CD4-positive, alpha-beta T cell treated with Interleukin-2 at 100 ng/mL for 4 hours (primary cell): ENCODE measurements at regions not wholly inside any gene's neighbourhood (a gene's known extent, or its start where the extent isn't known, plus 50 kb on each side); places are given as distances from the start of the nearest gene placed in this dataset.
"Not testable (repeated sequence)": the region's sequence is repeated elsewhere in the genome, so short reads cannot be mapped to it uniquely, and the experiment has no call there.

Experiments used
- DNase-seq: peaks from one replicate; pipeline ENCODE4 v3.0.0-alpha.2; 2020; ENCODE audit warnings: low spot score

DNA sequence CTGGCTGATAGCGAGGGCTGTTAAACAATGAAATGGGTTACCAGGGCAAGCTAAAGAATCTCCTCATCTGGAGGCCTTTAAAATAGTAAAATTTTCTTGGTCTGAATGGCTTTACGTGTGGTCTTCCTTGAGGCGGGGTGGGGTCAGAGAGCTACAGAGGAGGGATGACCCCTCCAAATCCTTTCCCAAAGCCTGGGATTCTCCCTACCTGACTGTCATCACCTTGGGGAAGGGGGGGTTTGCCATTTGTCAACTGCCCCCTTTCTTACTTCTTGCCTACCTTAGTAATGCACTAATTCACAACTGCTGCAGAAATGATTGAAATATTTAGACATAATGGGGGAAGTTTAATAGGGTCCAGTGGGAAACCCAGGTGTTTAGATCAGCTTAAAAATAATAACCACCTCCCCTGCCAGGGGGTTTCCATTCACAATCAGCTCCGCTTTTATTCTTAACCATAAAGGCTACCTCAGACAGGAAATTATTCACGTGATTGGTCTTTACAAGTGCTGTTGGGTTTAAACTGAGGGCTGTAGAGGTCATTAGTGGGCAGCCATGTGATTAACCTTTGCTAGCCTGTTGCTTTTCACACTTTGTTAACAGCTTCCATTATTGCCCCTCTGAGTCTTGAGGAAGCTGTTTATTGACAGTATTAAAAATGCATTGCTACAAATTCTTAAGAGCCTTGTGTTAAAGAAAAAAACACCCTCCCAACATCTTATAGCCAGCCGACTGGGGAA, 276.5 kb upstream of the ATP11B start:
- no peak for DNase-seq

DNA sequence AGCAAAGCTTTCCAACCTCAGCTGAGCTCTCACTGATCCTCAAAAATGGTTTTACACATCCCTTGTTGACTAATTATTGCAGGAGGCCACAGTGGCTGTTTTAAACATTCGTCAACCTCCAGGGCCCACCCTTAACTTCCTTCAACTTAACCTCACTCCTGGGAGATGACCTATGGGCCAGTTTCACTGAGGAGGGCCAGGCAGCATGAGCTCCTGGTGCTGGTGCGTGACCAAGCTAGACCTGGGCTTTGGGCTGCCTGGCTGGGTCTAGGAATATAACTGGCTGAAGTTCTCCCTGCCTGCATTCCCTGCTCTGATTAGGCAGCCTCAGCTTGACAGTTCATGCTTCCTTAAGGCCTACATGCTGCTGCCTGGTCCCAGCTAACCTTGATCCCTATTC, 273.7 kb upstream of the ATP11B start:
- DNase-seq, result no peak

DNA sequence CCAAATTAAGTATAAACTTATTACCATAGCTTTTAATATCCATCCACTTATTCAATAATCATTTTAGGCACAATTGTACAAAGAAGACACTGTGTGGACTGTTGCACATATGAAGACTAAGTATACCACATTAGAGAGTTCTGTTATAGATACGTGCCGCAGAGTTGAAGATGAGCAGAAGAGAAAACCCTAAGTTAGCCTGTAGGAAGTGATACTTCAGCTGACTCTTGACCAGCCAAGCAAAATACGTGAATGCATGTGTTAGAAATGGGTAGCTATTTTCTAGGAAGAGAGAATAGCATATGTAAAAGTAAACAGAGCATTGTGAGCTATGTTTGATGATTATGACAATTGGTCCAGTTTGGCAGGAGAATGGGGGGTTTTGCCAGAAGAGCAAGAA, 272.0 kb upstream of the ATP11B start:
- no peak for DNase-seq

DNA sequence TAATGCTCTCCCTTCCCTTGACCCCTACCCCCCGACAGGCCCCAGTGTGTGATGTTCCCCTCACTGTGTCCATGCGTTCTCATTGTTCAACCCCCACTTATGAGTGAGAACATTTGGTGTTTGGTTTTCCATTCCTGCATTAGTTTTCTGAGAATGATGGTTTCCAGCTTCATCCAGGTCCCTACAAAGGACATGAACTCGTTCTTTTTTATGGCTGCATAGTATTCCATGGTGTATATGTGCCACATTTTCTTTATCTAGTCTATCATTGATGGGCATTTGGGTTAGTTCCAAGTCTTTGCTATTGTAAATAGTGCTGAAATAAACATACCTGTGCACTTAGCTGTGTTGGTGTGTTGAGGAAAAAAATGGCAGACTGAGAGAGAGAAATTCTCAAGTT, 269.9 kb upstream of the ATP11B start:
- DNase-seq, result not testable (repeated sequence)

DNA sequence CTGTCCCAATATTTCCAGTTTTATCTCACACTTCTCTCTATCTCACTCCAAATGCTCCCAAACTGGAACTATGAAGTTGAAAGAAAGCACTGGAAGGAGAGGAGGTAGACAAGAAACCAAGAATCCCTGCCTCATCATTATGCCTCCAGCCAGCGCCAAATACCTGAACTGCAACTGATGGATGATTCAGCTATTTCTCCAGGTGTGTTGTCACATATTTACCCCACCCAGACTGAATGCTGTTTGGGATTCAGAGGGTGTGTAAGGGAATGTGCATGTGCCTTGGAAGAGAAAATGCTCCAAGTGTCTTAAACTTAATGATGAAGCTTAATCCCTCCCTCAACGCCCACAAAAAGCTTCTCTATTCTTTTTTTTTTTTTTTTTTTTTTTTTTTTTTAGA, 269.5 kb upstream of the ATP11B start:
- no peak for DNase-seq

DNA sequence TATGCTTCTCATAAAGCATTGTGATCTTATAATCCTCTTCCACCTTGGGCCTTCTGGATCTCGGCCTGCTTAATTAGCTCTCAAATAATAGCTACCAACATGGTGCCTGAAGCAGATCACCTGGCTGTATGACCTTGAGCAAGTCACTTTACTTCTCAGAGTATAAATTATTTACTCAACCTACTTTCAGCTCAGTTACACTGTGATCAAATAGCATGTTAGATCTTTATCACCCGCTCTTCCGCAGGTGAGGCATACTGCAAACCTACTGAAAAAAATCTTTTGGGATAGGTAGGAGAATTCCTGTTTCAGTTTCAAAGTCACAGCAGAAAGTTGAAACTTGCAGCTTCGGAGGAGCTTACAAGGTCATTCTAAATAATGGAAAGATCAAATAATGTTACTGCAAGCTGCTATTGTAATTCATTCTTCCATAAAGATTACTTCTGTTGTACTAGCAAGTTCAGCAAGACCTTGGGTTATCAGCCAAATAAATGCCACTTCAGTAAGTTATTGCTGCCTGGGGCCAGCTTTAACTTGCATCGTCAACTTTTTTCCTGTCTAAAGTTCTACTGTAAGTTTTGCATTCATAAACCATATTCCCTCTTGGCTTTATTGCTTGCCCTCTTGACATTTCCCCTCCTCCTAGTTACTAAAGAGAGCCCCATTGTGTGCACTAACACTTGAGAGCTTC, 268.4 kb upstream of the ATP11B start:
- no peak for DNase-seq

DNA sequence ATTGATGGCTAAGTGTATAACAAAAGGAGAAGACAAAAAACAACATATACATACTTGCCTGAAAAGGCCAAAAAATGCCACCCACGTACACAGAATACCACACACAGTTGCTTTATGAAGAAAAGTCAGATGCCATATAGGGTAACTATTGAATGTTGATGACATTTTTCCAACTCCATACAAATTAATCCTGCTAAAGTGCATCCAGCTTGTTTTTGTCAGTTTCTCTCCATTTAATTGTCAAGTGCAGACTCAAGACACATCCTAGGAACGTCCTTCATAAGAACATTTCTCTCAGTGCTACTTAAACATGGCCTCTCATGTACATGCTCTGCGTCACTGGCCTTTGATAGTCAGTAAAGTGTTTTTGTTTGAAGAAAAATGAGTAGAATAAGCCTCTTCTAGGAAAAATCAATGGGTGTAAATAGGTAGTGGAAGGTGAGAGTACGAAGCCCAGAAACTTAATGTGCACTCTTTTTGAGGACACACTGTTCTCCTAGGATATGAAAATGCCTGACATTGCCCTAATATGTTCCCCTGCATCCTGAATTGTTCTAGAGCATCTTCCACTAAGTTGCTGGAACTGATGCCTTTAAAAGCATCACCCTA, 267.4 kb upstream of the ATP11B start:
- DNase-seq, result no peak

DNA sequence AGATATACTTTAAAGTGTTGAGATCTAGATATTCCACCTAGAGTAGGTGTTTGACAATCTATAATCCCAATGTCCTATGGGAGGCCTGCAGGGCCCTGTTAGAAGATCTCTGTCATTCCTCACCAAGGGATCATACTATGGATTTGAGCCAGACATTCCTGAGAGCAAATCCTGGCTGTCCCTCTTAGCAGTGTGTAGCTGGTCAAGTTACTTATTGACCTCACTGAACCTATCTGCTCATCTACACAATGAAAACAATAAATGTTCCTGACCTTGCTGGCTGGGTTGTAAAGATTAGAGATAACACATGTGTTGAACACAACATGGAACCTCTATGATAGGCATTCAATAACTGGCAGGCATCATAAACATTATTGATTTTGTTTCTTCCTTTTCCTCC, 265.6 kb upstream of the ATP11B start:
- no peak for DNase-seq

DNA sequence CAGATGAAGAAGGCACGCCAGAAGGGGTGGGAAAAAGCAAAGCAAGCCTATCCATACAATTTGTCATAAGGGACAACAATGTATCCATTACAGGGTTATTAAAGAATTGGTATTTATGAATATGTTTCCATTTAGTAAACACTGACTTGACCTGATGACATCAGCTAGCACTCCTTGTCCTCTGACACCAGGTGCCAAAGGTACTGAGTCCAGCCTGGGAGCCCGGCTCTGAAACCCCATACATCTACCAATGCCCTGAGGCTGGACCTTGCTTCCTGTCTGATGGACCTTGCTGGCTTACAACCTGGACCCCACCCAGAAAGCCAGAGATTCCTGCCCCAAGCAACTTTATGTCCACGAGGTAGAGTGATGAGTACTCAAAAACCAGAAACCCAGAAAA, 263.0 kb upstream of the ATP11B start:
- no peak for DNase-seq

DNA sequence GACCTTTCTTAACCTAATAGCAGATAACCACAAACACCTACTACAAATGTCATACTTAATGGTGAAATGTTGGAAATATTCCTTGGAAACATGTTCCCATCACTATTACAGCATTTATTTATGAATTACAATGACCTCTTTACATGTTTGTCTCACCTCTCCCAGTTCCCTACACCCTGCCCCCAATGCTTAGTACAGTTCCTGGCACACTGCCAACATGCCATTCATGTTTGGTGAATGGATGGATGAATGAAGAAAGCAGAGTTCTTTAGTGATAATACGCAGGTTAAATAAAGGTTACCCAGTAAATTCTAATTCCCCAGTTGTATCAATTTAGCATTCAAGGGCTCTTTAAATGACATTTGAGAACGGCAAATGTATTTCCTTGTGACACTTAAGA, 259.9 kb upstream of the ATP11B start:
- DNase-seq, result no peak

DNA sequence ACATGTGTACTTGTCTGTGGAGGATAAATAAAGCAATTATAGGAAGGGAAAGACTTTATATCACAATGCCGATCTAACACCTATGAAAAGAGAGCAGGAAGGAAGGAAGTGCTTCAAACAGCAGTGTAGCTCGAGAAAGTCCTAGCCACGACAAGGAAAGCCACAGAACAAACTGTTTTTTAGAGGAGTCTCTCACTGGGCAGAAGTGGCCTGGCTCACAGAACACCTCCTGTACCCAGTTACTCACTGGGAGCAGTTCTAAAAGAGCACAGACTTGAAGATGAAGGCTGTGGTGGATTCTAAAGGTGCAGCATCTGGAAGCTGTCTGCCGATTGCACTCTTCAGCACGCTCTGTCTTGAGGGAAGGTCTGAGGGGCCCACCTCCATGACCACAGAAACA, 248.8 kb upstream of the ATP11B start:
- no peak for DNase-seq

DNA sequence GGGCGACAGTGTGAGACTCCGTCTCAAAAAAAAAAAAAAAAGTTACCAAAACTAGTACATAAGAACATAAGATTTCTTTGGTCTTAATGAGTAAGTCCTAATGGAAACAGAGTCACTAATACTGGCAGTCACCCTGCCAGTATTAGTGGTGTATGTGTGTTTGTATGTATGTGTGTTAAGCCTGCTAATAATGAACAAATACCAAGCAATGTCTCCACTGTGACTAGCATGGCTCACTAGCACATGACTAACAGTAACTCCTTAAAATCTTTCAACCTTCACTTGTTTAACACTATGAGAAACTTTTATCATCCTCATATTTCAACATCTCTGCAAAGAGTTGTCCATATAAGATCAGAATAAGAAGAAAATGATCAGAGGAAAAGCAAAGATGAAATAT, 231.0 kb upstream of the ATP11B start:
- no peak for DNase-seq

DNA sequence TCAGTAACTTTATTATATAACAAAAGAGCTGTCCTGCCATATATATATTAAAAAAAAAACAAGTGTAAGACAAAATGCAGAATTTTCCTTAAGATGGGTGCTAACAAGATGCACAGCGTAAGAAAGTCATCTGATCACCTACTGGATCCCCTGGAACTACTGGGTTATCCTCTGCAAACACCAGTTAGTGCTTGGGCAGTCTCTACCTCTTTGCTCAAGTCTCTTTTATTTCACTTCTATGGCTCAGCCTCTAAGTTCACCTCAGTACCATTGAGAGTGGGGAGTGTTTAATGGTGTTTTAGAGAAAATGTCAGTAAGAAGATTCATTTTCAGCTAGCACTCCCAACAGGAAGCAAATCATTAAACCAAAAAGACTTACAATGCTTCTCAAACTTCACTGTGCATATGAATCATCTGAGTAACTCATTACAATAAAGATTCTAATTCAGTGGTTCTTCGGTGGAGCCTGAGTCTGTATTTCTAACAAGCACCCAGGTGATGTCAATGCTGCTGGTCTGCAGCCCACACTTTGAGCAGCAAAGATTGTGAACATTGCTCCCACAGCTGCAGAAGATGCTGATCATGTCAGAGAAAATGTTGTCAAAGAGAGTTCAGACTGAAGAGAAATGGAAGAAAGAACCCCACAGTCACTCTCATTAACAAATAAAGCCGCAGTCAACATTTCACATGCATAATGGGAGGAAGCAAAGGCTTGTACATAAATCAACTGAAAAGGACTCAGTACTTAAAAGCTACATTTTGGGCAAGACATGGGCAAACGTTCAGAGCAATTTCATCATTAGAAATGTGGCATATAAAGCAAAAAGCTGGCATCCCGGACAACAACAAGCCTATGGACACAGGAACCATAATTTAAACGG, 227.1 kb upstream of the ATP11B start:
- no peak for DNase-seq

DNA sequence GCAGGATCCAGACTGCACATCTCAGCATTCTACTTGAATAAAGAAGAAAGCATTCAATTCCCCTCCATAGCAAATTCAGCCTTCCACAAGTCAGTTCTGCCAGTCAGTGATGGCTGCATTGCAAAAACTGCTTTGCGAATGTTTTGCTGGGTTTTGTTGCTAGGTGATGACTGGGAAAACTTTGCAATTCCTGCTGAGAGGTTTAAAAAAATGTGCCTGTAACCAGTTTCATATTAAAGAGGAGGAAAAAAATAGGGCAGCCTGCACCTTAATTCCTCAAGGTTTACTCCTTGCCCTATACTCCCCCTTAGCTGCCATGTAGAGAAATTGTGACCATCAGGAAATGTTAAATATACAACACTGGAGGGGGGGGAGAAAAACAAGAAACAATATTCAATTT, 225.6 kb upstream of the ATP11B start:
- DNase-seq, result no peak

DNA sequence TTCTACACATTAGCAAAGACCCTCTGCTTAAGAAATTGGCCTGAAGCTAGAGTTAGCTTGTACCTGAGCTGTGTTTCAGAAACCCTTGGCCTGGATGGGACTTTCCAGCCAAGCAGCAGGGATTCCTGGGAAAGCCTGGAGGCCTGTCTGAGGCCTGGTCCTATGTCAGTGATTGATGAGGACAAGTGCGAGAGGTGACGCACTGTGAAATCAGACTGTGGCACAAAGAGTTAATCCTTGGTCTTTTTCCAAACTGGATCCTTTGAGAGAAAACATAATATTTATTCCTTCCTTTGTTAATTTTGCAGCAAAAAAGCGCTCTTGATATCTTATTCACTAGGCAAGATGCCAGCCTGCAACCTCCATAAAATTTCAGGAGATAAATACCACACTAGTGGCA, 225.0 kb upstream of the ATP11B start:
- DNase-seq, result no peak

DNA sequence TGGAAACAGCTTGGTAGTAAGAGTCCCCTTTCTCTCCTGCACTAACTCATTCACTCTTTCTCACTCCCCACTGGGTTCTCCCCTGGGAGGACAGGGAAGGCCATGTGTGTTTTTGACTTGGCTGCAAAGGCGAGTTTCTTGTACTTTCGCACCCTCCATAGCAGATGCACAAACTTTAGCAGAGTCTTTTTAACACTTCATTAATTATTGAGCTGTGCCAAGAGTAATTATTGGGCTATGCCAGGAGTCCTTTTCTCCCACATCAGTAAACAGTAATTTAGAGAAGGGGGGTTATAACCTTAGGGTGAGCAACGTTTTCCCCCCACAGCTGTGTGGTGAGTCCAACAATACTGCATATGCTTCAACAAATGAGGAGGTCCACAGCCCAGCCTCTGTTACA, 224.4 kb upstream of the ATP11B start:
- no peak for DNase-seq

DNA sequence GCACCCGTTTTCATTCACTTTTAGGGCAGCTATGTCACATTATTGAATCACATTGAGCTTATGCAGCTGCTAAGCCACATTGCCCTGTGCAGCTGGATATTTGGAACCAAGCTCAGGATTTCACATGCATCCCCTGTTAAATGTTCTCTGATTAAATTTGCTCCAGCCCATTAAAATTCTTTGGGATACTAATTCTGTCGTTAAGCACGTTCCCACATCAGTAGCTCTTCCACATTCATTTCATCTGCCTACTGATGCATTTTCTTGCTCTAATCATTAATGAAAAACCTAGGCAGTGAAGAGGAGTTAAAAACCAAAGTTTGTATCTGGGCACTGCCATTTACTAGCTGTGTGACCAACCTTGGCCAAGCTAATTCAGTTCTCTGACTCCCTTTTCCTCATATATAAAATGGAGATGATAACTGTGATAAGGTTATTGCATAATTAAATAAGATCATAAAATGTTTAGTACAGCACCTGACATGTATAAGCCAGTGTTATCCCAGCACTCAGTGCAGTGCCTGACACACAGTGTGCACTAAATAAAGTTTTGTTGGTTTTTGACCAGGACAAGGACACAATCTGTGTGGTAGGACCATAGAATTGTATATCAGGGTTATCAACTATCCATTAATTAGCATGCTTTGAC, 222.2 kb upstream of the ATP11B start:
- no peak for DNase-seq

DNA sequence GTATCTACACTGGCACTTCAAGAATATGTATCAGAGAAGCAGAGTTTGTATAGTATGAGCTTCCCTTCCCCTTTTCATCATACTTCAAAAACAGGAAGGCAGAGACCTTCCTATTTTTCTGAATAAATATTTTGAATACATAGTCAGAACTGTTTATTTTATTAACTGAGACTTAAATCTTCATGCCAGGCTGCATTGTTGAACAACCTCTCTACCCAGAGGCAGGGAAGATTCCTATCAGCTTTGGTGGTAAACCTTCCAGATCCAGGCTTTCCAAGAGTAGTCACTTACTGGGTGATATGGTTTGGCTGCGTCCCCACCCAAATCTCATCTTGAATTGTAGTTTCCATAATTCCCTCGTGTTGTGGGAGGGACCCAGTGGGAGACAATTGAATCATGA, 217.4 kb upstream of the ATP11B start:
- no peak for DNase-seq

DNA sequence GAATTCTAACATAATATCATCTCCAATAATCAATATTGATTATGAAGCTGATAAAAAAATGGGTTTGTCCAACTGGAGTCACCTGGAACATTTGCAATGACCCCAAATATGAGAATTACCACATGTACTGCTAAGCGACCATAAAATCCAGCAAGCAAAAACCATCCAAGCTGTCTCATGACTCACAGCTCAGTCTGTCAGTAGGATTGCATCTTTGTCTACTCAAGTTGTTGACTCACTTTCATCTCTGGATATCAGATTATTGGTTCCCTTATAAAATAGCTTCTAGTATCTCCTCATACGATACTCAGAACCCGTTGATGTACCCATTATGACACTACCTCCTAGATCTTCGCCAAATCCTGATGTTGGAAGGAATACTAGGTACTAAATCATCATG, 209.8 kb upstream of the ATP11B start:
- DNase-seq, result no peak

DNA sequence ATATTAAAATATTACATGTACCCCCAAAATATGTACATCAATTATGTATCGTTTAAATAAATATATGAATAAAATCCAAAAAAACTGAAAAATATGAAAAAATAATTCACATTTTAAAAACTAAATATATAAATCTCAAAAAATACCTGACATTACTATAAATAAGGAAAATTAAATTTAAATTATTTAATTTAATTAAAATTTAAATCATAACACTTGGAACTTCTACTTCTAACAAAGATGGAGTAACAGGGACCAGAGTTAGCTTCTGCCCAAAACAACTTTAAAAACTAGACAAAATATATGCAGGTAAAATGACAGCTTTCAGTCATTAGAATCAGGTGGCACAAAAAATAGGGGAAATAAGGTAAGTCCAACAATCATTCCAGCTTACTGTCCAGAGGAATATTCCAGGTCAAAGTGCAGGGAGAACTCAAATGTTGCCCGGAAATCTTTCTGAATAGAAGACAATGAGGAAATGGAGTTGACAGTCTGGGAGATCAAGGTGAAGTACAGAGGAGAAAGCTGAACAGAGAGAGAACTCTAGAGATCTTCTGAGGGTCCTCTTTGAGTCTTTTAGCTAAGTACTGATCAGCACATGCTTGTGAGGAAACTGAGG, 207.7 kb upstream of the ATP11B start:
- no peak for DNase-seq

DNA sequence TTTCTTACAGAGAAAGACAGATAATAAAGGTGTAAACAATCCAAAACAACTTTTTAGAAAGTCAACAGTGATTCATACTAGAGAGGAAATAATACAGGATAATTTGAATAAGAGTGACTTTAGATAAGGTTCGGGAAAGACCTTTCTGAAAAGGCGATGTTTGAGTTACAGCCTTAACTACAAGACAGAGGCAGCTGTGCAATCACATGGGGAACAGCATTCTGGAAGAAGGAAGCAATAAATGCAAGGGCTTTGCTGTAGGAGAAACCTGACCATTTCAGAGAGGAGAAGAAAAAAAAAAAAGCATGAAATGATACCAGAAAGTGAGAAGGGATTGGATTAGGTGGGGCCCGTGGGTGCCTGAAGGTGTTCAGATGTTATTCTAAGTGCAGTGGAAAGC, 200.6 kb upstream of the ATP11B start:
- DNase-seq, result no peak
